ENCODE measurements at regions not wholly inside any gene's neighbourhood (a gene's known extent, or its start where the extent isn't known, plus 50 kb on each side); places are given as distances from the start of the nearest gene placed in this dataset.

DNA sequence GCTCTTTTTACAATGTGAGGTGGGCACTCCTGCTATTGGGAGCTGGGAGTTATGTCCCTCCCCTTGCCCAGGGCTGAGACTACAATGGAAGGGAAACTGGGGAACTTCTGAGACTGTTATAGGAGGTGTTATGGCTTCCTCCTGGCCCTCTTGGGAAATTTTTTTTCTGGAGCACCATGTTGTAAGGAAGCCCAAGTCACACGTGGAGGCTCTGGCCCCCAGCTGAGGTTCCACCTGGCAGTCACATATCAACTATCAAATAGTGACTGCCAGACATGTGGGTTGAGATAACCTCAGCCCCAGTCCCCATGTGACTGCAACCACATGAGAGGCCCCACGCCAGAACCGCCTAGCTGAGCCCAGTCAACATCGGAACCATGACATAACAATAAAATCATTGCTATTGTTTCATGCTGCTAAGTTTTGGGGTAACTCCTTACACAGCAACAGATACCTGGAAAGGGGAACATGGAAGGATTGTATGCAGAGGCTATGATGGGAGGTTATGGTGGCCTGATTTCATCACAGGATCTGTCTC, 99.4 kb upstream of the NCOR2 start:
- DNase-seq (ENCODE audit: insufficient read length, low spot score) (no peak), FAIRE-seq (no peak)
- TF ChIP-seq PAX5 (IDR thresholded peaks at IDR 0.05; ENCODE audit: insufficient read depth, low read length, severe bottlenecking) (no peak), POLR2AphosphoS5 (IDR thresholded peaks at IDR 0.05; ENCODE audit: low read depth, low read length) (no peak), POLR2A (IDR thresholded peaks at IDR 0.05; ENCODE audit: low read depth, low read length) (no peak), TAF1 (IDR thresholded peaks at IDR 0.05; ENCODE audit: low read depth, low read length) (no peak), POU2F2 (IDR thresholded peaks at IDR 0.05; ENCODE audit: low read depth, low read length) (no peak), SPI1 (IDR thresholded peaks at IDR 0.05; ENCODE audit: low read depth, low read length) (no peak)

DNA sequence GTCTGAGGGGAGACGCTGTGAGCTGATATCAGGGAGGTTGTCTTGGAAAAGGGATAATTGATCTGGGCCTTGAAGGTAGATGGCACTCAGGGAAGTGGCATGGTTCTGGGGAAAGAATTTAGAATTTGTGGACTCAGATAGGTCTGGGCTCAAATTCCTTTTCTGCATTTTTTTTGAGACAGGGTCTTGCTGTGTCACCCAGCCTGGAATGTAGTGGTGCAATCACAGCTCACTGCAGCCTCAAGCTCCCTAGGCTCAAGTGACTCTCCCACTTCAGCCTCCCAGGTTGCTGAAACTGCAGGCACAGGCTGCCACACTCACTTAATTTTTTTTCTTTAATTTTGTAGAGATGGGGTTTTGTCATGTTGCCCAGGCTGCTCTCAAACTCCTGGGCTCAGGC, 98.1 kb upstream of the NCOR2 start:
- TF ChIP-seq SPI1 (IDR thresholded peaks at IDR 0.05; ENCODE audit: low read depth, low read length), result no peak
- no peak for TF ChIP-seq POU2F2 (IDR thresholded peaks at IDR 0.05; ENCODE audit: low read depth, low read length)
- no peak for TF ChIP-seq PAX5 (IDR thresholded peaks at IDR 0.05; ENCODE audit: insufficient read depth, low read length, severe bottlenecking)
- no peak for TF ChIP-seq TAF1 (IDR thresholded peaks at IDR 0.05; ENCODE audit: low read depth, low read length)
- TF ChIP-seq POLR2A (IDR thresholded peaks at IDR 0.05; ENCODE audit: low read depth, low read length), result no peak
- no peak for TF ChIP-seq POLR2AphosphoS5 (IDR thresholded peaks at IDR 0.05; ENCODE audit: low read depth, low read length)
- FAIRE-seq, result no peak
- DNase-seq (ENCODE audit: insufficient read length, low spot score), result no peak

DNA sequence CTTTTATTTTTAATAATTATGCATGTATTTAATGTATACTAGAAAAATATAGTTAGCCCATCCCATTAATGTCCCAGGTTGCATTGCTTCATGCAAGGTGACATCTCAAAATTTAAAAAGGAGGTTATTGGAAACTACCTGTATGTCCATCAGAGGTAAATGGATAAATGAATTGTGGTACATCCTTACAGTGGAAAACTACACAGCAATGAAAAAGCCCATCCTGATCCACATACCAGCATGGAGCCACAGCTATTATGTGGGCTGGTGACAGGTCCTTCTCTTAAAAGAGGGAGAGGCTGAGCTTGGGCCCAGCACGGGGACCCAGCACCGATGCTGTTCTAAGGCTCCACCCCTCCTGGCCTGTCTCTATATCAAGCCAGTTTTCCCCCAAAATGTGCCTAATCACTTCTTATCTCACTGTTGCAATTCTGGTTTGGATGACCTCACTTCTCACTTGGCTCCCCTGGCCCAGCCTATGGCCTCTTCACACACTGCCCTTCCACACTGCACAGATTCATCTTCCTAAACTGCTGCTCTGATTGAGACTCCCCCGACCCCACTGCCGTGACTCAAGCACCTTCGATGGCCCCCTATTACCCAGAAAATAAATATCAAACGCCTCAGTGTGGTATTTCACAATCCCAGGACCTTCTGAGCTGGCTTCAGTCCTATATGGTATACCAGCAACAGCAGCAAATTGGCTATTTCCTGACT, 97.1 kb upstream of the NCOR2 start:
- no peak for DNase-seq (ENCODE audit: insufficient read length, low spot score)
- no peak for FAIRE-seq

DNA sequence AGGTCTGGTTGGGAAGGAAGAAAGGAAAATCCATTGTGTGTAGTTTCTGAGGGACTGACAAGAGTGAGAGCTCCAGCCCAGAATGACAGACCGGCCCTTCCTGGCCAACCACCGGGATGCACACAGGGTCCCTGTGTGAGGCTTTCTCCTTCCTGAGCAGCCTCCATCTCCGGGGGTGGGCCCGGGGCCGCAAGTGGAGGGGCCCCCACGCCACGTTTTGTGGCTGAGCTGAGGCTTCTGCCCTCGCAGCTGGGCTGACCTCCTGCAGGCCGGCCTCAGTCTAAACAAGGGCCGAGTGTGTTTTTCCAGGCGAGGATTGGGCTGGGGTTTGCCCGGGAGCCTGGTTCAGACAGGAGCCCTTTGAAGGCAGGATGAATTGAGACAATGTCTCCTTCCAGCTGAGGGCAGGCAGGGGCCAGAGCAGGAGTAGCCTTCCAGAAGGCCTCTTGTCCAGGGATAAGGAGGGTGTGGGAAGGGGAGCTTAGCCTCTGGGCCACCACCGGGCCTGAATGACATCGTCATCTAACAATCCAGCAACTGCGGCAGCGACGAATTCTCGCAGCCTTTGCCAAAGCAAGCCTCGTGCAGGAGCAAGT, 96.5 kb upstream of the NCOR2 start:
- DNase-seq (ENCODE audit: insufficient read length, low spot score), result no peak
- FAIRE-seq, result no peak
- TF ChIP-seq PAX5 (IDR thresholded peaks at IDR 0.05; ENCODE audit: insufficient read depth, low read length, severe bottlenecking) (no peak), POU2F2 (IDR thresholded peaks at IDR 0.05; ENCODE audit: low read depth, low read length) (no peak), TAF1 (IDR thresholded peaks at IDR 0.05; ENCODE audit: low read depth, low read length) (no peak), POLR2A (IDR thresholded peaks at IDR 0.05; ENCODE audit: low read depth, low read length) (no peak), POLR2AphosphoS5 (IDR thresholded peaks at IDR 0.05; ENCODE audit: low read depth, low read length) (no peak), SPI1 (IDR thresholded peaks at IDR 0.05; ENCODE audit: low read depth, low read length) (no peak)

More for the DNA sequence above, 97.1 kb upstream of the NCOR2 start:
- TF ChIP-seq TAF1 (IDR thresholded peaks at IDR 0.05; ENCODE audit: low read depth, low read length) (no peak), POU2F2 (IDR thresholded peaks at IDR 0.05; ENCODE audit: low read depth, low read length) (no peak), POLR2A (IDR thresholded peaks at IDR 0.05; ENCODE audit: low read depth, low read length) (no peak), PAX5 (IDR thresholded peaks at IDR 0.05; ENCODE audit: insufficient read depth, low read length, severe bottlenecking) (no peak), SPI1 (IDR thresholded peaks at IDR 0.05; ENCODE audit: low read depth, low read length) (no peak), POLR2AphosphoS5 (IDR thresholded peaks at IDR 0.05; ENCODE audit: low read depth, low read length) (no peak)

DNA sequence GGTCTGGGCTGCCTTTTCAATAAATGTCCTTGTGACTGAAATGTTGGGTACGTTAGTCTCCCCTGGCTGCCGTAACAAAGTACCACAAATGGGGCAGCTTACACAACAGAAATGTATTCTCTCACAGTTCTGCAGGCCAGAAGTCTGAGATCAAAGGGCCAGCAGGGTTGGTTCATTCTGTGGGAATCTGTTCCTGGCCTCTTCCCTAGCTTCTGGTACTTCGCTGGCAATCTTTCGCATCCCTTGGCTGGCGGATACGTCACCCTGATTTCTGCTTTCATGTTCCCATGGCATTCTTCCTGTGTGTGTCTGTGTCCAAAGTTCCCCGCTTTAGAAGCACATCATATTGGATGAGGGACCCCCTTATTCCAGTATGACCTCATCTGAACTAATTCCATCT, 95.8 kb upstream of the NCOR2 start:
- FAIRE-seq, result no peak
- TF ChIP-seq POLR2A (IDR thresholded peaks at IDR 0.05; ENCODE audit: low read depth, low read length), result no peak
- TF ChIP-seq POU2F2 (IDR thresholded peaks at IDR 0.05; ENCODE audit: low read depth, low read length), result no peak
- TF ChIP-seq SPI1 (IDR thresholded peaks at IDR 0.05; ENCODE audit: low read depth, low read length), result no peak
- no peak for TF ChIP-seq POLR2AphosphoS5 (IDR thresholded peaks at IDR 0.05; ENCODE audit: low read depth, low read length)
- no peak for TF ChIP-seq PAX5 (IDR thresholded peaks at IDR 0.05; ENCODE audit: insufficient read depth, low read length, severe bottlenecking)
- TF ChIP-seq TAF1 (IDR thresholded peaks at IDR 0.05; ENCODE audit: low read depth, low read length), result no peak
- no peak for DNase-seq (ENCODE audit: insufficient read length, low spot score)

DNA sequence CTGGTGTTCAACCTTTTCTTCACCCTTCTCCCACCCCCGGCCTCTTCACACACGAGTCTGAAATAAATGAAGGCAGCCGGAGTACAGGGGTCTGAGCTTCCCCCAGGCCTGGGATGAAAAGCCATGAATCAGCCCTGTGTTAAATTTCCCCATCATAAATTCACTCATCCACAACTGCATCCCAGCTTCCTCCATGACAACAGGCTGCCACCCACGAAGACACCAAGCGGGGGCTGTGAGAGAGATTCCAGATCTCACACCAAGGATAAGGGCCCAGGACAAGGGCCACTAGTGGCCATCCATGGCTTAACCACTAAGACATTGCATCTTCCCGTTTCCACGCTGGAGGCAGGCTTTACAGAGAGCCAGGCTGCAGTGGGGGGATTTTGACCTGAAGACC, 93.9 kb upstream of the NCOR2 start:
- no peak for TF ChIP-seq POLR2A (IDR thresholded peaks at IDR 0.05; ENCODE audit: low read depth, low read length)
- TF ChIP-seq SPI1 (IDR thresholded peaks at IDR 0.05; ENCODE audit: low read depth, low read length), result no peak
- DNase-seq (ENCODE audit: insufficient read length, low spot score) (no peak), FAIRE-seq (no peak)

DNA sequence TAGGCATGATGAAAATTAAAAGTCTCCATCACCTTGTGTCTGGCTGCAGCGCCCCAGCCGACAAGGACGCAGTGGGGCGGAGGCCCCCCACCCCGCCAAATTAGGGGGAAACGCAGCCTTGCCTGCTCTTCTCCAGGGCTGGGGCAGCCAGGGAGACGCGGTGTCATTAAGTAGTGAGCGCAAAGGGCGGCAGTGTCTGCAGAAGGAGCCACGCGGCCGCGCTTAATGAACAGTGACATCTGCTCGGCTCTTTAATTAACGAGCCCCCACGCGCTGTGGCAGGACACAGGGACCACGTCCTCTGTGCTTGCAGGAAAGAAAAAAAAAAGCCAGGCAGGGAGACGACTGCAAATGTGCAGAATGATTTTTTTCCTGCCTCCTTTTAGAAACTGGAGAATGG, 93.4 kb upstream of the NCOR2 start:
- DNase-seq (ENCODE audit: insufficient read length, low spot score), result no peak

DNA sequence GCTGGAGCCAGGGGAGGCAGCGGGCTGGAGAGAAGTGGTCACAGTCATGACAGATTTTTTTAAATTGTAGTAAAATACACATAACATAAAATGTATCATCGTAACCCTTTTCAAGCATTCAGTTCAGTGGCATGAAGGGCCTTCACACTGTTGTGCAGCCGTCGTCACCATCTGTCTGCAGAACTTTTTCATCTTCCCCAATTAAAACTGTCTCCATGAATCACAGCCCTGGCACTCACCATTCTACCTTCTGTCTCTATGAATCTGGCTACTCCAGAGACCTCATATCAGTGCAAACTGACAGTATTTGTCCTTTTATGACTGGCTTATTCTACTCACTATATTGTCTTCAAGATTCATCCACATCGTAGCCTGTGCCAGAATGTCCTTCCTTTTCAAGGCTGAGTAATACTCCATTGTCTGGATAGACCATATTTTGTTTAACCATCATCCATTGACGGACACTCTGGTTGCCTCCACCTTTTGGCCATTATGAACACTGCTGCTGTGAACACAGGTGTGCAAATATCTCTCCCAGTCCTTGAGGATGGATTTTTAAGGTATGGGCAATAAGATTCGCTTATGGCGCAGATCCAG, 91.5 kb upstream of the NCOR2 start:
- DNase-seq (ENCODE audit: insufficient read length, low spot score) (no peak), FAIRE-seq (no peak)
- no peak for TF ChIP-seq TAF1 (IDR thresholded peaks at IDR 0.05; ENCODE audit: low read depth, low read length)
- no peak for TF ChIP-seq SPI1 (IDR thresholded peaks at IDR 0.05; ENCODE audit: low read depth, low read length)
- no peak for TF ChIP-seq PAX5 (IDR thresholded peaks at IDR 0.05; ENCODE audit: insufficient read depth, low read length, severe bottlenecking)
- no peak for TF ChIP-seq POLR2A (IDR thresholded peaks at IDR 0.05; ENCODE audit: low read depth, low read length)
- no peak for TF ChIP-seq POLR2AphosphoS5 (IDR thresholded peaks at IDR 0.05; ENCODE audit: low read depth, low read length)
- TF ChIP-seq POU2F2 (IDR thresholded peaks at IDR 0.05; ENCODE audit: low read depth, low read length), result no peak

More for the DNA sequence above, 93.4 kb upstream of the NCOR2 start:
- no peak for FAIRE-seq
- TF ChIP-seq SPI1 (IDR thresholded peaks at IDR 0.05; ENCODE audit: low read depth, low read length) (no peak), PAX5 (IDR thresholded peaks at IDR 0.05; ENCODE audit: insufficient read depth, low read length, severe bottlenecking) (no peak), POLR2AphosphoS5 (IDR thresholded peaks at IDR 0.05; ENCODE audit: low read depth, low read length) (no peak), POLR2A (IDR thresholded peaks at IDR 0.05; ENCODE audit: low read depth, low read length) (no peak), POU2F2 (IDR thresholded peaks at IDR 0.05; ENCODE audit: low read depth, low read length) (no peak), TAF1 (IDR thresholded peaks at IDR 0.05; ENCODE audit: low read depth, low read length) (no peak)

DNA sequence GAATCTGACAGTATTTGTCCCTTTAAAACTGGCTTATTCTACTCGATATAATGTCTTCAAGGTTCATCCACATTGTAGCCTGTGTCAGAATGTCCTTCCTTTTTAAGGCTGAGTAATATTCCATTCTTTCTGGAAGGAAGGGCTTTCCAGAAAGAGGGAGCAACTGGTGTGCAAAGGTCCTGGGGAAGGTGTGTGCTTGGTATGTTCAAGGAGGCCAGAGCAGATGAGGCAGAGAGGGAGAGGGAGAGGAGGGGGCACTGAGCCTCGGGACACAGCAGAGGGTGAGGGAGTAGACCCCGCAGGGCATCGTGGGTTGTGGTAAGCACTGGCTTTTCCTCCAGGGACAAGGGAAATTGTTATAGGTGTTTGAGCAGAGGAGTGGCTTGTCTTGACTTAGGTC, 90.9 kb upstream of the NCOR2 start:
- DNase-seq (ENCODE audit: insufficient read length, low spot score) (no peak), FAIRE-seq (no peak)
- TF ChIP-seq TAF1 (IDR thresholded peaks at IDR 0.05; ENCODE audit: low read depth, low read length), result no peak
- no peak for TF ChIP-seq POLR2A (IDR thresholded peaks at IDR 0.05; ENCODE audit: low read depth, low read length)
- no peak for TF ChIP-seq PAX5 (IDR thresholded peaks at IDR 0.05; ENCODE audit: insufficient read depth, low read length, severe bottlenecking)
- TF ChIP-seq POLR2AphosphoS5 (IDR thresholded peaks at IDR 0.05; ENCODE audit: low read depth, low read length), result no peak
- TF ChIP-seq POU2F2 (IDR thresholded peaks at IDR 0.05; ENCODE audit: low read depth, low read length), result no peak
- TF ChIP-seq SPI1 (IDR thresholded peaks at IDR 0.05; ENCODE audit: low read depth, low read length), result no peak

Measured in GM12891 (cell line).